SK-N-SH treated with all-trans-retinoic acid at 6 μM for 48 hours (cell line): ENCODE measurements at regions not wholly inside any gene's neighbourhood (a gene's known extent, or its start where the extent isn't known, plus 50 kb on each side); places are given as distances from the start of the nearest gene placed in this dataset.

Source experiments
- ATAC-seq: fragments of 200-7000 bp; cut with Tn5 transposase; 3 replicates; pipeline ENCODE4 v1.9.1; 2020; ENCODE audit warnings: mild to moderate bottlenecking, moderate library complexity
- ARNTL ChIP-seq: fragments of 450-650 bp; formaldehyde crosslinking; IDR thresholded peaks from 2 replicates; pipeline ENCODE4 v1.5.0; 2020; ENCODE audit warnings: low read depth, mild to moderate bottlenecking, moderate library complexity, borderline replicate concordance
- BACH2 ChIP-seq: fragments of 250-450 bp; sonication (Bioruptor Pico); IDR thresholded peaks from 2 replicates; pipeline ENCODE4 v1.9.0; 2021; ENCODE audit warnings: mild to moderate bottlenecking, borderline replicate concordance
- CREB5 ChIP-seq: fragments of 250-450 bp; sonication (Bioruptor Pico); IDR thresholded peaks from 2 replicates; pipeline ENCODE4 v1.5.1; 2020; ENCODE audit warnings: low read depth, mild to moderate bottlenecking, moderate library complexity
- CSDC2 ChIP-seq: fragments of 250-450 bp; sonication (Bioruptor Pico); IDR thresholded peaks from 2 replicates; pipeline ENCODE4 v1.5.0; 2020; ENCODE audit warnings: mild to moderate bottlenecking, moderate library complexity
- CSRNP3 ChIP-seq: fragments of 250-450 bp; sonication (Bioruptor Pico); IDR thresholded peaks from 2 replicates; pipeline ENCODE4 v1.5.1; 2021; ENCODE audit warnings: mild to moderate bottlenecking, moderate library complexity
- ESRRG ChIP-seq: fragments of 250-450 bp; sonication (Bioruptor Pico); IDR thresholded peaks from 2 replicates; pipeline ENCODE4 v1.6.1; 2021; ENCODE audit warnings: mild to moderate bottlenecking
- GLIS3 ChIP-seq: fragments of 250-450 bp; sonication (Bioruptor Pico); IDR thresholded peaks from 2 replicates; pipeline ENCODE4 v1.5.0; 2020; ENCODE audit warnings: mild to moderate bottlenecking, moderate library complexity
- OSR1 ChIP-seq: fragments of 250-450 bp; sonication (Bioruptor Pico); IDR thresholded peaks from 2 replicates; pipeline ENCODE4 v1.8.0; 2022; ENCODE audit warnings: moderate library complexity, mild to moderate bottlenecking, inconsistent platforms
- PATZ1 ChIP-seq: fragments of 250-450 bp; sonication (Bioruptor Pico); IDR thresholded peaks from 2 replicates; pipeline ENCODE4 v1.8.0; 2020; ENCODE audit warnings: mild to moderate bottlenecking, moderate library complexity, borderline replicate concordance
- PPARA ChIP-seq: fragments of 250-450 bp; sonication (Bioruptor Pico); IDR thresholded peaks from 2 replicates; pipeline ENCODE4 v1.5.0; 2020; ENCODE audit warnings: mild to moderate bottlenecking, borderline replicate concordance
- RARB ChIP-seq: fragments of 250-450 bp; sonication (Bioruptor Pico); IDR thresholded peaks from 2 replicates; pipeline ENCODE4 v1.8.0; 2021; ENCODE audit warnings: mild to moderate bottlenecking, moderate library complexity
- SNAI2 ChIP-seq: fragments of 250-450 bp; sonication (Bioruptor Pico); IDR thresholded peaks from 2 replicates; pipeline ENCODE4 v1.5.0; 2020; ENCODE audit warnings: mild to moderate bottlenecking, moderate library complexity
- TCF4 ChIP-seq: fragments of 250-450 bp; sonication (Bioruptor Pico); IDR thresholded peaks from 2 replicates; pipeline ENCODE4 v1.8.0; 2021; ENCODE audit warnings: mild to moderate bottlenecking, moderate library complexity, borderline replicate concordance
- TOX ChIP-seq: fragments of 250-450 bp; sonication (Bioruptor Pico); IDR thresholded peaks from 2 replicates; pipeline ENCODE4 v1.8.0; 2021; ENCODE audit warnings: mild to moderate bottlenecking, moderate library complexity, borderline replicate concordance
- TSHZ2 ChIP-seq: fragments of 250-450 bp; sonication (Bioruptor Pico); IDR thresholded peaks from 2 replicates; pipeline ENCODE4 v1.5.0; 2020; ENCODE audit warnings: mild to moderate bottlenecking, moderate library complexity
- ZC3H10 ChIP-seq: fragments of 250-450 bp; sonication (Bioruptor Pico); IDR thresholded peaks from 2 replicates; pipeline ENCODE4 v1.5.1; 2021; ENCODE audit warnings: mild to moderate bottlenecking, moderate library complexity
- ZFP3 ChIP-seq: fragments of 250-450 bp; sonication (Bioruptor Pico); IDR thresholded peaks from 2 replicates; pipeline ENCODE4 v1.5.0; 2020; ENCODE audit warnings: mild to moderate bottlenecking, moderate library complexity
- ZFP30 ChIP-seq: fragments of 450-650 bp; formaldehyde crosslinking; IDR thresholded peaks from 2 replicates; pipeline ENCODE4 v1.5.0; 2022; ENCODE audit warnings: mild to moderate bottlenecking, moderate library complexity
- ZNF565 ChIP-seq: fragments of 450-650 bp; formaldehyde crosslinking; conservative IDR thresholded peaks from 2 replicates; pipeline ENCODE4 v1.5.0; 2020; ENCODE audit warnings: low read depth, mild to moderate bottlenecking, moderate library complexity
- ZNF70 ChIP-seq: fragments of 450-650 bp; formaldehyde crosslinking; IDR thresholded peaks from 2 replicates; pipeline ENCODE4 v1.5.0; 2020; ENCODE audit warnings: mild to moderate bottlenecking, moderate library complexity
- ZNF8 ChIP-seq: fragments of 450-650 bp; formaldehyde crosslinking; IDR thresholded peaks from 2 replicates; pipeline ENCODE4 v1.5.0; 2020; ENCODE audit warnings: mild to moderate bottlenecking, moderate library complexity

GRCh38 chr9:87086221-87086818 lies 139.0 kb upstream of the GAS1 start (continued):
- TF ChIP-seq CSRNP3 (CRISPR knock-in tag), result no peak
- TF ChIP-seq ZNF8 (CRISPR knock-in tag), result no peak
- no peak for TF ChIP-seq ZNF565 (CRISPR knock-in tag)
- TF ChIP-seq ARNTL, result no peak
- no peak for TF ChIP-seq TOX
- TF ChIP-seq ESRRG (CRISPR knock-in tag), result no peak
- TF ChIP-seq OSR1 (CRISPR knock-in tag), result no peak

GRCh38 chr9:87087197-87087596 lies 139.9 kb upstream of the GAS1 start:
- no peak for TF ChIP-seq CSDC2 (CRISPR knock-in tag)
- TF ChIP-seq PATZ1 (CRISPR knock-in tag), result no peak
- no peak for TF ChIP-seq RARB (CRISPR knock-in tag)
- TF ChIP-seq ZFP3 (CRISPR knock-in tag), result no peak
- no peak for TF ChIP-seq TOX
- ATAC-seq, result no peak

- TF ChIP-seq GLIS3 (CRISPR knock-in tag) (no peak), ZNF8 (CRISPR knock-in tag) (no peak), TCF4 (CRISPR knock-in tag) (no peak), PPARA (no peak), TSHZ2 (CRISPR knock-in tag) (no peak), ZNF70 (no peak), ZFP30 (CRISPR knock-in tag) (no peak), CSDC2 (CRISPR knock-in tag) (no peak), BACH2 (no peak), ZC3H10 (CRISPR knock-in tag) (no peak), ZNF565 (CRISPR knock-in tag) (no peak), OSR1 (CRISPR knock-in tag) (no peak), ARNTL (no peak), PATZ1 (CRISPR knock-in tag) (no peak), CSRNP3 (CRISPR knock-in tag) (no peak), ESRRG (CRISPR knock-in tag) (no peak), CREB5 (CRISPR knock-in tag) (no peak), ZFP3 (CRISPR knock-in tag) (no peak), SNAI2 (CRISPR knock-in tag) (no peak)
- no peak for ATAC-seq
These were observed 140.9 kb upstream of the GAS1 start for GRCh38 chr9:87088192-87088591.
